GM23338 (cell line): ENCODE measurements at regions not wholly inside any gene's neighbourhood (a gene's known extent, or its start where the extent isn't known, plus 50 kb on each side); places are given as distances from the start of the nearest gene placed in this dataset.
"Not testable (repeated sequence)": the region's sequence is repeated elsewhere in the genome, so short reads cannot be mapped to it uniquely, and the experiment has no call there.

Experiments
- ATAC-seq: fragments of 200-7000 bp; cut with Tn5 transposase; 3 replicates; pipeline ENCODE4 v1.9.1; 2020
- DNase-seq: peaks from one replicate; pipeline ENCODE4 v3.0.0-alpha.2; 2015; ENCODE audit warnings: low spot score
- H2AFZ ChIP-seq: fragments of 200-600 bp; sonication (generic); 2 replicates; pipeline ENCODE4 v1.8.0; 2016; ENCODE audit warnings: antibody characterized with exemption, mild to moderate bottlenecking, moderate library complexity
- H3F3A ChIP-seq: fragments of 200-600 bp; sonication (generic); replicated peaks from 2 replicates; pipeline ENCODE4 v1.8.0; 2017; ENCODE audit warnings: antibody characterized with exemption, mixed run types, low read depth
- H3K27ac ChIP-seq: fragments of 200-600 bp; sonication (generic); 2 replicates; pipeline ENCODE4 v1.6.1; 2016; ENCODE audit warnings: low read depth
- H3K27me3 ChIP-seq: fragments of 200-600 bp; sonication (generic); 2 replicates; pipeline ENCODE4 v1.8.0; 2016; ENCODE audit warnings: mild to moderate bottlenecking, mixed run types, moderate library complexity; ENCODE audit not compliant: insufficient read depth
- H3K36me3 ChIP-seq: fragments of 200-600 bp; sonication (generic); 2 replicates; pipeline ENCODE4 v1.8.0; 2016; ENCODE audit warnings: mild to moderate bottlenecking; ENCODE audit not compliant: insufficient read depth
- H3K4me1 ChIP-seq: fragments of 200-600 bp; sonication (generic); 2 replicates; pipeline ENCODE4 v1.8.0; 2016; ENCODE audit warnings: mild to moderate bottlenecking, moderate library complexity; ENCODE audit not compliant: insufficient read depth
- H3K4me2 ChIP-seq: fragments of 200-600 bp; sonication (generic); 2 replicates; pipeline ENCODE4 v1.7.1; 2017; ENCODE audit warnings: mixed run types
- H3K4me3 ChIP-seq: fragments of 200-600 bp; sonication (generic); 2 replicates; pipeline ENCODE4 v1.6.1; 2016; ENCODE audit warnings: mixed run types
- H3K79me2 ChIP-seq: fragments of 200-600 bp; sonication (generic); replicated peaks from 2 replicates; pipeline ENCODE4 v1.8.0; 2017; ENCODE audit warnings: mild to moderate bottlenecking; ENCODE audit not compliant: insufficient read depth
- H3K9me2 ChIP-seq: fragments of 200-600 bp; sonication (generic); 2 replicates; pipeline ENCODE4 v1.8.0; 2017; ENCODE audit not compliant: insufficient read depth
- H4K20me1 ChIP-seq: fragments of 200-600 bp; sonication (generic); replicated peaks from 2 replicates; pipeline ENCODE4 v1.8.0; 2017; ENCODE audit warnings: mild to moderate bottlenecking; ENCODE audit not compliant: insufficient read depth
- H3K27ac Mint-ChIP-seq: 2 replicates; pipeline ENCODE4 v1.8.0; 2020; ENCODE audit warnings: inconsistent platforms, mild to moderate bottlenecking, moderate library complexity, mixed read lengths
- H3K27me3 Mint-ChIP-seq: 3 replicates; pipeline ENCODE4 v1.8.0; 2022; ENCODE audit warnings: low read depth, mild to moderate bottlenecking, moderate library complexity, mixed read lengths, inconsistent platforms; ENCODE audit not compliant: insufficient read depth, poor library complexity
- H3K36me3 Mint-ChIP-seq: 3 replicates; pipeline ENCODE4 v1.8.0; 2021; ENCODE audit warnings: low read depth, mild to moderate bottlenecking, inconsistent platforms, moderate library complexity, mixed read lengths
- H3K4me1 Mint-ChIP-seq: 3 replicates; pipeline ENCODE4 v1.8.0; 2020; ENCODE audit warnings: mild to moderate bottlenecking, inconsistent platforms, mixed read lengths
- H3K4me3 Mint-ChIP-seq: 3 replicates; pipeline ENCODE4 v1.8.0; 2021; ENCODE audit warnings: moderate library complexity, mild to moderate bottlenecking, inconsistent platforms, mixed read lengths
- H3K9me3 Mint-ChIP-seq: 3 replicates; pipeline ENCODE4 v1.8.0; 2020; ENCODE audit warnings: moderate library complexity, mild to moderate bottlenecking, inconsistent platforms, mixed read lengths
- CREB1 ChIP-seq: fragments of 250-450 bp; sonication (Bioruptor Pico); IDR thresholded peaks from 2 replicates; pipeline ENCODE4 v1.5.0; 2020; ENCODE audit warnings: low read depth, mild to moderate bottlenecking, moderate library complexity
- CTCF ChIP-seq, 2 experiments: fragments of 200-600 bp in 1 of 2; sonication (generic) in 1 of 2; conservative IDR thresholded peaks; 2 replicates each; pipeline versions ENCODE4 v1.5.1 to v1.6.1; 2016 to 2017; ENCODE audit warnings: antibody characterized with exemption in 2 of 2, low read depth in 2 of 2, mild to moderate bottlenecking in 2 of 2, moderate library complexity in 1 of 2
- ETS1 ChIP-seq: IDR thresholded peaks from 2 replicates; pipeline ENCODE4 v1.6.1; 2016; ENCODE audit warnings: antibody characterized with exemption
- EZH2 ChIP-seq: fragments of 200-600 bp; sonication (generic); IDR thresholded peaks from one replicate; pipeline ENCODE4 v1.8.0; 2017; ENCODE audit warnings: antibody characterized with exemption, mild to moderate bottlenecking, low read depth; ENCODE audit not compliant: unreplicated experiment
- EZH2phosphoT487 ChIP-seq: fragments of 200-600 bp; sonication (generic); IDR thresholded peaks from one replicate; pipeline ENCODE4 v1.8.1; 2018; ENCODE audit warnings: antibody characterized with exemption; ENCODE audit not compliant: unreplicated experiment
- JUNB ChIP-seq: IDR thresholded peaks from one replicate; pipeline ENCODE4 v1.6.1; 2016; ENCODE audit warnings: antibody characterized with exemption; ENCODE audit not compliant: unreplicated experiment
- NANOG ChIP-seq: IDR thresholded peaks from 2 replicates; pipeline ENCODE4 v1.6.1; 2016; ENCODE audit warnings: antibody characterized with exemption, borderline replicate concordance
- POLR2AphosphoS5 ChIP-seq: IDR thresholded peaks from 2 replicates; pipeline ENCODE4 v1.6.1; 2016; ENCODE audit warnings: antibody characterized with exemption, low read depth
- STAT1 ChIP-seq: IDR thresholded peaks from one replicate; pipeline ENCODE4 v1.6.1; 2016; ENCODE audit warnings: antibody characterized with exemption; ENCODE audit not compliant: unreplicated experiment
- ZNF114 ChIP-seq: fragments of 250-450 bp; sonication (Bioruptor Pico); IDR thresholded peaks from 2 replicates; pipeline ENCODE4 v1.5.0; 2020; ENCODE audit warnings: mild to moderate bottlenecking, moderate library complexity
- ZNF331 ChIP-seq: fragments of 250-450 bp; sonication (Bioruptor Pico); IDR thresholded peaks from 2 replicates; pipeline ENCODE4 v1.5.0; 2020; ENCODE audit warnings: low read depth, mild to moderate bottlenecking, moderate library complexity
- ZNF462 ChIP-seq: fragments of 250-450 bp; sonication (Bioruptor Pico); IDR thresholded peaks from 2 replicates; pipeline ENCODE4 v1.5.0; 2020; ENCODE audit warnings: mild to moderate bottlenecking, moderate library complexity

GRCh38 chrX:66992077-66992476, 353.2 kb upstream of the EDA2R start:
- H3K27ac ChIP-seq, H3K27me3 Mint-ChIP-seq, H3K4me2 ChIP-seq, H3K79me2 ChIP-seq, H2AFZ ChIP-seq, H4K20me1 ChIP-seq, ATAC-seq, H3K4me1 Mint-ChIP-seq, H3K36me3 Mint-ChIP-seq, H3K4me3 Mint-ChIP-seq, DNase-seq, H3K27me3 ChIP-seq, H3K4me3 ChIP-seq, H3K27ac Mint-ChIP-seq, H3K9me2 ChIP-seq, H3K4me1 ChIP-seq, H3F3A ChIP-seq, H3K36me3 ChIP-seq, H3K9me3 Mint-ChIP-seq: not testable (repeated sequence)

- Mint-ChIP-seq H3K4me1 (no peaks in the 10 kb centered on the region), H3K4me3 (no peak overlapping the region), H3K36me3 (no peaks in the 10 kb centered on the region), H3K27ac (no peak overlapping the region), H3K27me3 (no peaks in the 10 kb centered on the region), H3K9me3 (peaks cover 1% of the 10 kb centered on the region)
- Histone ChIP-seq H2AFZ (no peak overlapping the region), H3K4me2 (no peak overlapping the region), H3K27me3 (no peaks in the 10 kb centered on the region), H3K4me1 (no peaks in the 10 kb centered on the region), H3K9me2 (no peaks in the 10 kb centered on the region), H3K79me2 (no peaks in the 10 kb centered on the region), H4K20me1 (no peaks in the 10 kb centered on the region), H3K36me3 (no peaks in the 10 kb centered on the region), H3K27ac (no peak overlapping the region), H3K4me3 (no peak overlapping the region), H3F3A (no peaks in the 10 kb centered on the region)
- no peak for ATAC-seq
- no peak for DNase-seq
- TF ChIP-seq CTCF (conservative IDR thresholded peaks at IDR 0.05; ENCODE audit: low read depth in 2 of 2) (no peak), POLR2AphosphoS5 (no peak), EZH2phosphoT487 (no peak), ZNF462 (CRISPR knock-in tag) (no peak), CREB1 (CRISPR knock-in tag) (no peak), JUNB (no peak), EZH2 (no peak), ETS1 (no peak), ZNF114 (CRISPR knock-in tag) (no peak), STAT1 (no peak), NANOG (no peak), ZNF331 (CRISPR knock-in tag) (no peak)
These were observed 349.5 kb upstream of the EDA2R start for GRCh38 chrX:66988331-66988730.
